HG03135 (cell line): ENCODE measurements at regions not wholly inside any gene's neighbourhood (a gene's known extent, or its start where the extent isn't known, plus 50 kb on each side); places are given as distances from the start of the nearest gene placed in this dataset.

Experiments
- ATAC-seq: cut with Tn5 transposase; IDR thresholded peaks from one replicate; pipeline ENCODE4 v1.9.1; 2021; ENCODE audit warnings: mild to moderate bottlenecking, moderate library complexity; ENCODE audit not compliant: unreplicated experiment

- no peak for ATAC-seq
Observed at GRCh38 chr2:56508662-56509061, 324.9 kb downstream of the CCDC85A start.

- no peak for ATAC-seq
Observed at GRCh38 chr2:56510610-56511009, 326.8 kb downstream of the CCDC85A start.

- no peak for ATAC-seq
Observed at GRCh38 chr2:56515399-56515798, 331.6 kb downstream of the CCDC85A start.

GRCh38 chr2:56519806-56520205, 336.0 kb downstream of the CCDC85A start:
- no peak for ATAC-seq

GRCh38 chr2:56522605-56523089, 338.9 kb downstream of the CCDC85A start:
- no peak for ATAC-seq

GRCh38 chr2:56523816-56524215, 340.0 kb downstream of the CCDC85A start:
- ATAC-seq, result no peak

GRCh38 chr2:56531668-56532420, 348.1 kb downstream of the CCDC85A start:
- no peak for ATAC-seq

GRCh38 chr2:56534321-56534720, 350.5 kb downstream of the CCDC85A start:
- no peak for ATAC-seq

- no peak for ATAC-seq
Observed at GRCh38 chr2:56537756-56538155, 354.0 kb downstream of the CCDC85A start.

- no peak for ATAC-seq
Observed at GRCh38 chr2:56539618-56540017, 355.8 kb downstream of the CCDC85A start.

GRCh38 chr2:56540467-56540866, 356.7 kb downstream of the CCDC85A start:
- ATAC-seq, result no peak

- no peak for ATAC-seq
Observed at GRCh38 chr2:56540916-56541315, 357.1 kb downstream of the CCDC85A start.

- no peak for ATAC-seq
Observed at GRCh38 chr2:56542213-56542612, 358.4 kb downstream of the CCDC85A start.

GRCh38 chr2:56565143-56565542, 381.4 kb downstream of the CCDC85A start:
- no peak for ATAC-seq

GRCh38 chr2:56571074-56571473, 387.3 kb downstream of the CCDC85A start:
- no peak for ATAC-seq

- ATAC-seq, result no peak
Observed at GRCh38 chr2:56576001-56576400, 392.2 kb downstream of the CCDC85A start.

- ATAC-seq, result no peak
Observed at GRCh38 chr2:56580242-56580641, 396.5 kb downstream of the CCDC85A start.

- no peak for ATAC-seq
Observed at GRCh38 chr2:56582570-56582969, 398.8 kb downstream of the CCDC85A start.

GRCh38 chr2:56583796-56584315, 400.1 kb downstream of the CCDC85A start:
- no peak for ATAC-seq

- ATAC-seq, result no peak
Observed at GRCh38 chr2:56587456-56587855, 403.7 kb downstream of the CCDC85A start.

- ATAC-seq, result no peak
Observed at GRCh38 chr2:56589194-56589593, 405.4 kb downstream of the CCDC85A start.

GRCh38 chr2:56589835-56590234, 406.0 kb downstream of the CCDC85A start:
- ATAC-seq, result no peak

- no peak for ATAC-seq
Observed at GRCh38 chr2:56590611-56591010, 406.8 kb downstream of the CCDC85A start.
